GM19239 (cell line): ENCODE measurements at regions not wholly inside any gene's neighbourhood (a gene's known extent, or its start where the extent isn't known, plus 50 kb on each side); places are given as distances from the start of the nearest gene placed in this dataset.

Source experiments
- DNase-seq: peaks from one replicate; pipeline ENCODE4 v3.0.0; 2011; ENCODE audit warnings: low spot score; ENCODE audit not compliant: insufficient read length
- FAIRE-seq: peaks from 2 replicates; lab custom pipeline; 2011; peaks lifted over from hg19 to GRCh38; lab: Jason Lieb, UNC

DNA sequence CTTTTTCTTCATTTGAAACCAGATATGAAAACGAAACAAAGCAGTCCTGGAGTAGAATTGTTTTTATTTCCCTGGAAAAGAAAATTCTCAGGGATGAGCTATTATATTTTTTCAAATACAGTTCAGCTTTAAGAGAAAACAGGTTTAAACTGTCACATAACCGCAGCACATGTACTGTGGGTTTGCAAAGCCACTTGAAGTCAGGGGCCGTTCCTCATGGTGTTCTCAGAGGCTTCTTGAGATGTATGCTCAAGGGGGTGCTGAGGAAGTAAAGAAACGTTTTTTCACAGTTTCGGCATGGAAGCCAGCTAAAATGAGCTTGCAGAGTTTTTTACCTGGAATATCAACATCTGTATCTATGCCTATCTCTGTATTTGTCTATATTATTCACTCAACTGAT lies 225.3 kb downstream of the MC4R start:
- FAIRE-seq = no peak

DNA sequence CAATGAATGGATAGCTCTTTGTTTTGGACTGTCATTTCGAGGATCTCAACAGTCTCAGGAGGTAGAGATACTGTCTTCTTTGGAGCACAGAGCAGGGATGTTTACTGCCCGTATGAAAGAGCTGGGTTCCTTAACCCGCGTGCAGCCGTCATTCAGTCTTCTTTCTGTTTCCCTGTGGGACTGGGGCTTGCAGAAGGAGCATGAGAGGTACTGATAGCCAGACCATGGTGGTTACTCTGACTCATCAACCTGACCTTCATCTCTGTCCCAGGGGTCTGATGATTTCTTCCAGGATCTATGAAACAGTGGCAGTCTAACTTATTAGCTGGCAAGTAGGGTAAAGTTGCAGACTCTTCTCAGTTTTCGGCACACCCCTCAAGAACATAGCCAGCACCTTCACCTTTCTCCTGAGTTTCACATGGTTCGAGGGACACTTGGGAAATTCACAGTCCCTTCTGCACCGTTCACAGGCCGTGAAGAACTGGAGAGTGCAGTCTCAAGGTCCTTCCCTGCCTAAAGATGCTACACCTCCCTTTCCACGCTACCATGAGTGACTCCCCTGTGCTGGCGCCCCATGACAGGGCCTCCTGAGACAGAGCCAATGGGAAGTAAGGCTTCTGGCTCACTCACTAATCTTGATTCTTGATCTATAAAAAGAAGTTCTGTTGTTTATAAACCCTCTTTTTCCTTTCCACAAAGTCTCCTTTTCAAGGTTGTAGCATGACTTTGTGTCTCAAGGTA lies 226.2 kb downstream of the MC4R start:
- FAIRE-seq (peak; percentile 33), DNase-seq (no peak)

More for the DNA sequence above, 225.3 kb downstream of the MC4R start:
- no peak for DNase-seq

DNA sequence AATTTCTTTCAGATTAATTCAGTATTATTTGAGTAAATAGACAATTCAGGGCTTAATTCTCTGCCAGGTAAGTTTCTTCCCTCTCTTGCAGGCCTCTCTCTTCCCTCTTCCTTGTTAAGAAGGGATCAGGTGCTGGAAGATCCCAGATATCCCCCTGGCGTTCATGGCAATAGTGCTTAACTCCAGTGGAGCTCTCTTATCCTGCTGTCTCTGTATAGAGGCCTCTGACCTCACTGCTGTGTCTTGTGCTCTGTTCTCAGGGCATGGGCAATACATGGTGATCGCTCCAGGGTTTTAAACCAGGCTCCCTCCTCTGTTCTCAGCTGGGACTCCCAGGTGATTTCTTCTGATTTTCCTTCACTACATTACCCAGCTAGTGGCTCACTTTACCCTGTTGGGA lies 226.8 kb downstream of the MC4R start:
- FAIRE-seq (no peak), DNase-seq (no peak)

GRCh38 chr18:60134806-60135205 lies 235.0 kb downstream of the PMAIP1 start:
- FAIRE-seq = no peak
- no peak for DNase-seq

GRCh38 chr18:60130284-60130683 lies 230.5 kb downstream of the PMAIP1 start:
- no peak for DNase-seq
- FAIRE-seq = no peak

- FAIRE-seq = no peak
- DNase-seq = no peak
Measured at GRCh38 chr18:60123031-60123430, 223.2 kb downstream of the PMAIP1 start.

DNA sequence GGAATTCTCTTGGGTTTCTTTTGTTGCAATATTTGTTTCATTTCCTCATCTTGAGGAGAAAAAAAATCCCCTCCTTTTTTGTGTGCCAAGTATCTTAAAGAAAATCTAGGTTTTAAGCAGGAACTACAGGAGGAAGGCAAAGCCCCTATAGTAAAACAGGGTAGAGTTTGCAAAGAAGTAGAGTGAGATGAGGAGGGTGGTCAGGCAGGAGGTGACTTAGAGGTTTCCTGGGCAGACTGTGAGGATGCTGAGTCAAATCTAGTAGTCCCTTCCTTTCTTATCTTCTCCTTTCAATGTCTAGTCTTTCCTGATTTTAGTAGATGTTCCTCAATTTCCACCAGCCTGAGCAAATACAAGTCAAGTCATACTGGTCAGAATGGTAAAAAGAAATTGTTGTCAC lies 222.5 kb downstream of the PMAIP1 start:
- FAIRE-seq = no peak

GRCh38 chr18:60120231-60120750 lies 220.5 kb downstream of the PMAIP1 start:
- DNase-seq = no peak

More for the DNA sequence above, 222.5 kb downstream of the PMAIP1 start:
- DNase-seq = no peak

DNA sequence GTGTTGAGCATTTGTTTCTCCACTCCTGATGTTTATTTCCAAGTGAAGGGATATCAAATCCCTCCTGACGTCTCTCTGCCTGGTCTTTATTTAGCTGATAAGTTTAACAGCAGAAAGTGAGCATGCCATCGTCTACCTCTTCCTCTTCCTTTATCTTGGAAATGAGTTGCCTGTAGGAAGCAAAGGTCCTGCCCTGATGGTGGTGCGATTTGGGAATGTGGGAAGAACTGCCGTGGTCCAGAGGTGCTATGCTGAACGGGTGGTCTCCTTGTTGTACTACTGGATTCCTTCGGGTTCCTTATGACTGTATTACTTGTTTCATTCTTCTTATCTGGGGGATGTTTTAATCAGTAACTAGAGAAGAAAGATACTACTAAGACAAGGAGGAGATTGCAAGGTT lies 217.5 kb downstream of the PMAIP1 start:
- FAIRE-seq = no peak

More at GRCh38 chr18:60120231-60120750, 220.5 kb downstream of the PMAIP1 start:
- no peak for FAIRE-seq

DNA sequence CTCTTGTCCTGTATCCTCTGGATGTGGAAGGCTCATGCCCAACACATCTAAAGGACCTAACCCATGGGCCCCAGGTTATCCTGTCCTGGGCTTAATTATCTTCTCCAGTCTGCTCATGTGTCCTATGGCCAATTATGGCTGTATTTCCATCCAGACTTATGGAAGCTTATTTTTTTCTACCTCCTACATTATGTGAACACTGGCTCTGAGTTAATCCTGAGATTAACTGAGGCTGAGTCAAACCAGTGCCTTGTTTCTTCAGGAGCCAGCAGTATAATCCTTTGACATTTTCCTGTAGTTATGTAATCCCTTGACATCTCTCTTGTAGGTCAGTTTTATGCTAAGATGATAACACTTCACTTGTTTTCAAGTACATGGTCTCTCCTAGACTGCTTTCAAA lies 213.6 kb downstream of the PMAIP1 start:
- DNase-seq (no peak), FAIRE-seq (no peak)

More for the DNA sequence above, 217.5 kb downstream of the PMAIP1 start:
- DNase-seq = no peak

- no peak for FAIRE-seq
- DNase-seq = no peak
Measured at GRCh38 chr18:60112369-60112768, 212.6 kb downstream of the PMAIP1 start.

DNA sequence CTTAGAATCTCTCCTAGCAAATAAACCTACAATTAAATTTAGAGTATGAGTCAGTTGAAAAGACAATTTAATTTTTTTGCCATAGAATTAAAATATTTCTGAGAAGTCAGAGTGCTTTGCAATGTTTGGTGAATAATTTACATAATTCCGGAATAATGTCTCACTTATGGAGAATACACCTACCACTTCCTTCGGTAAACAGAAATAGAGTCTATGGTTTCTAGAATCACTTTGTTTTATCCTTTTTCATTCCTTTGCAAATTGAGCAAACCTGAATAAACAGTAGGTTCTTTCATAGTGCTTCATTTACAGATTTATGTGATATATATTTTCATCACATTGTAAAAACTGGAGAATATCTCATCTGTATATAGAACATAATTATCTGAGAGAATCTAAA lies 211.7 kb downstream of the PMAIP1 start:
- DNase-seq = no peak
- FAIRE-seq = no peak

GRCh38 chr18:60110836-60111235 lies 211.0 kb downstream of the PMAIP1 start:
- no peak for FAIRE-seq
- no peak for DNase-seq

DNA sequence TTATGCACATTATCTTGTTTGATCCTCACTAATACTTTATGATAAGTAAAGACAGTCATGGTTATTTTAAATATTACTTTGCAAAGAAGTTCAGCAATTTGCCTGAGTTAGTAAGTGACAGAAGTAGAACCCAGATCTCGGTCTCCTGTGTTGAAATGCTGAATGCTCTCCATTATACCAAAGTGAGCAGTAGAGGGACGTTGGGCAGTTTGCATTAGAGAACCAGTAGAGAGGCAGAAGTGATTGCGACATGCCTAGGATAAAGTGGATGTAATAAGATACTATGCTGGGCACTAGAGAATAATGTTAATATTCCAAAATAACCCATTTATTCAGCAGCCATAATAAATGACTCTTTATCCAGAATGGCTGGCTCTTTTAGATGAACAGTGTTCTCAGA lies 201.0 kb downstream of the PMAIP1 start:
- DNase-seq (no peak), FAIRE-seq (no peak)

GRCh38 chr18:60099709-60100108 lies 199.9 kb downstream of the PMAIP1 start:
- no peak for FAIRE-seq
- no peak for DNase-seq

DNA sequence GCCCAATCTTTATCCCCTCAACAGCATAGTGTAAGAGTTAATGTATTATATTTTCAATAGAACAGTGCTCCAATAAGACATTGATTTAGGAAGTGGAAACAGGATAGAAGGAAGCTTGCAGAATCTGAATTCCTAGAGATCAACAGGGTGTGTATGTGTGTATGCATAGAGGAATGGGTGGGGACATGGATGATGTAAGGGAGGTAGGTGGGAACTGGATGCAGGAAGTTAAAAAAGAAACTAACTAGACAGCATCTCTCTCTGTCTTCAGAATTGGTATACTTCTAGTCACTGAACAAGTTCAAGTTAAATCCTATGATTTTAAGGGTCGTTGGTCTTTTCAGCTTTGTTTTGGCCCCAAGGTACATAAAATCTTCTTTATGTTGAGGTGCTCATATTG lies 196.6 kb downstream of the PMAIP1 start:
- FAIRE-seq (no peak), DNase-seq (no peak)

GRCh38 chr18:60092073-60092472 lies 192.3 kb downstream of the PMAIP1 start:
- DNase-seq (no peak), FAIRE-seq (no peak)

DNA sequence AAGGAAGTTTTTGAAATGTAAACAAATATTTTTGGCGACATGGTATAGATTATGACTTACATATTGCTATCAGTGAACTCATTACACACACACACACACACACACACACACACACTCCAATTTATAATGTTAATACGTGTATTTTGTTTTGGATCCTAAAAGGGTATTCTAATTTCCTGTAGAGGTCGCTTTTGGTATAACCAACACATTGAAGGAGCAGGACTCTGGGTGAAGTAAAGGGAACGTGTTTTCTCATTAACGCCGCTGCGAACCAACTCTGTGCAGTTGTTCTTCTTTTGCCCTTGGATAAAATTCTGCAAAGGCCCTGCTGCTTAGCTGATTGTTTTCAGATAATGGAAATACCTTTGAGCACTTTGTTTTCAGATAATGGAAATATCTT lies 190.4 kb downstream of the PMAIP1 start:
- no peak for DNase-seq
- FAIRE-seq = peak; percentile 64

GRCh38 chr18:60082790-60083189 lies 183.0 kb downstream of the PMAIP1 start:
- FAIRE-seq = no peak
- no peak for DNase-seq

- no peak for DNase-seq
- no peak for FAIRE-seq
Measured at GRCh38 chr18:60082282-60082681, 182.5 kb downstream of the PMAIP1 start.

DNA sequence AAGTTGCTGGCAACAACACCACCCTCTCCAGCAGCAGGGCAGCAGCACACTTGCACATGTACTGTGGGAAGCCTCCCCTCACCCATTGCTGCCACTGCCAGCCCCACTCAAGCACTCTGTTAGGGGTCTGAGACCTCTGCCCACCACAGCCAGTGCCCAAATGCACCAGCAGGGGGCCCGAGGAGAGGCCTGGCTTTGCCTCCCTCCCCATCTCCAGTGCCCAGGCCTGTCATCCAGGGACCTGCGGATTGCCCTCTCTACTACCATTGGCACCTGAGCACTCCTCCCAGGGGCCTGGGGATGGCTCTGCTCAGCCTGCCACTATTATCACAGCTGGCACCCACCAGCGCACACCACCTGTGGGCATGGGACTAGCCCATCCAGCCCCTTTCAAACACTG lies 175.7 kb downstream of the PMAIP1 start:
- FAIRE-seq (no peak), DNase-seq (no peak)

DNA sequence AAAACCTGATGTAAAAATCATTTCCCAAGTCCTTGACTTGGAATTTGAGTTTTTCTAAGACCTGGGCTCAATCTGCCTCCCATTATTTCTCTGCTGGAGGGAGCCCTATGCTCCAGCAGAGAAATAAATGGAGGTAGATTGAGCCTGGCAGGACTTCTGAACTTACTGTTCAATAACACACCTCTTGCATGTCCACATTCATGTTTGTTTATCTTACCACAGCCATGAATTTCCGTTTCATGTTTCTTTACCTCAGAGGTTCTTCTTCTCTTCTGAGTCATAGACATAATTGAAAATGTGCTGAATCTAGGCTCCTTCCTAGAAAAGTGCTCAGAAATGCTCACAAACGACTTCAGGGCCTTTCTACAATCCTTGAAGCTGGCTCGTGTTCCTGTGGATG lies 170.8 kb downstream of the PMAIP1 start:
- no peak for FAIRE-seq
- DNase-seq = no peak
